Muscle layer of colon (tissue), 2 donors: ENCODE measurements at regions not wholly inside any gene's neighbourhood (a gene's known extent, or its start where the extent isn't known, plus 50 kb on each side); places are given as distances from the start of the nearest gene placed in this dataset.

Experiments
- H3K27ac ChIP-seq: one replicate; pipeline ENCODE4 v1.7.0; 2013; ENCODE audit warnings: low read depth, mild to moderate bottlenecking, low read length, moderate library complexity
- H3K27me3 ChIP-seq, 2 donors: one replicate each; pipeline ENCODE4 v1.7.0; 2013; ENCODE audit warnings: low read length in 2 of 2, mild to moderate bottlenecking in 2 of 2; ENCODE audit not compliant: insufficient read depth in 2 of 2, control insufficient read depth in 1 of 2
- H3K36me3 ChIP-seq: one replicate; pipeline ENCODE4 v1.7.0; 2013; ENCODE audit warnings: mild to moderate bottlenecking, low read length; ENCODE audit not compliant: insufficient read depth
- H3K4me1 ChIP-seq: one replicate; pipeline ENCODE4 v1.7.0; 2013; ENCODE audit warnings: mild to moderate bottlenecking, low read length; ENCODE audit not compliant: insufficient read depth
- H3K4me3 ChIP-seq, 2 donors: one replicate each; pipeline ENCODE4 v1.7.0; 2013; ENCODE audit warnings: low read length in 2 of 2, low read depth in 1 of 2, mild to moderate bottlenecking in 1 of 2, moderate library complexity in 1 of 2
- H3K9ac ChIP-seq: one replicate; pipeline ENCODE4 v1.7.0; 2013; ENCODE audit warnings: low read length
- H3K9me3 ChIP-seq: one replicate; pipeline ENCODE4 v1.7.0; 2013; ENCODE audit warnings: mild to moderate bottlenecking, low read length
- donor health status: abdominal sarcoma.
- donor health status: Adenocarcinoma of cecum.

DNA sequence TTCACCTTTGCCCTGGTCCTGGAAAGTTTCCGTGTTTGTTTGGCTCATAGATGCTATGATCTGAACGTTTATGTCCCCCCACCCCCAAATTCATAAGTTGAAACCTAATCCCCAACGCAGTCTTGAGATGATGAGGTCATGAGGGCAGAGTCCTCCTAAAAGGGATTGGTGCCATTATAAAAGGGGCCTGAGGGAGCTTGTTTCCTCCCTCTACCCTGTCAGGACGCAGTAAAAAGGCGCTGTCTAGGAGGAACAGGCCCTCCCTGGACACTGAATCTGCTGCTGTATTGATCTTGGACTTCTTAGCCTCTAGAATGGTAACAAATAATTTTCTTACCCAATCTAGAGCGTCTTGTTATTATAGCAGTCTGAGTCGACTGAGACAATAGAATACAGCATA lies 2190.6 kb upstream of the TENM3 start:
- Histone ChIP-seq H3K9me3 (no peaks in the 10 kb centered on the region), H3K4me3 (no peak overlapping the region), H3K36me3 (no peaks in the 10 kb centered on the region), H3K27ac (no peak overlapping the region), H3K4me1 (no peaks in the 10 kb centered on the region), H3K9ac (no peak overlapping the region), H3K27me3 (peaks cover 0 to 10% of the 10 kb centered on the region in 2 donors)

DNA sequence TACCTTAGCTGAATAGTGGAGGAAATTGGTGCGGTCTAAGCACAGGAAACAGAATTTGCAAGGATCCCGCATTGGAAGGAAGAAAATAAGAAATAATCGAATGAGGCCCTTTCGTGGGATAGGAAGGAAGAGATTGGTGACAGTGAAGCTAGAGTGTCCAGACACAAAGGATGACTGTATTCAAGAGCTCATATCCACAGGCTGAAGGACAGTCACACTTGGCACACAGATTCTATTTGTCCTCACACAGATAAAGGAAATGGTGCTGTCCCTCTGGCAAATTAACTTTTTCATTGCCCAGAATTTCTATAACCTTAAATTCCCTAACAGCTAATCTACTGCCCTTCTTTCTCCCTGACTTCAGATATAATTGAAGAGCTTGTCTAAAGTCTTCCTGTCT lies 2188.9 kb upstream of the TENM3 start:
- Histone ChIP-seq H3K4me3 (no peak overlapping the region), H3K9me3 (no peaks in the 10 kb centered on the region), H3K4me1 (peaks cover 2% of the 10 kb centered on the region), H3K9ac (no peak overlapping the region), H3K36me3 (no peaks in the 10 kb centered on the region), H3K27ac (no peak overlapping the region), H3K27me3 (peaks cover 1 to 19% of the 10 kb centered on the region in 2 donors)

- Histone ChIP-seq H3K36me3 (no peaks in the 10 kb centered on the region), H3K27ac (no peak overlapping the region), H3K4me1 (peaks cover 9% of the 10 kb centered on the region), H3K9me3 (no peaks in the 10 kb centered on the region), H3K4me3 (no peak overlapping the region), H3K9ac (no peak overlapping the region), H3K27me3 (peaks cover 21 to 41% of the 10 kb centered on the region in 2 donors)
These were observed 2185.9 kb upstream of the TENM3 start for GRCh38 chr4:180057299-180057721.

DNA sequence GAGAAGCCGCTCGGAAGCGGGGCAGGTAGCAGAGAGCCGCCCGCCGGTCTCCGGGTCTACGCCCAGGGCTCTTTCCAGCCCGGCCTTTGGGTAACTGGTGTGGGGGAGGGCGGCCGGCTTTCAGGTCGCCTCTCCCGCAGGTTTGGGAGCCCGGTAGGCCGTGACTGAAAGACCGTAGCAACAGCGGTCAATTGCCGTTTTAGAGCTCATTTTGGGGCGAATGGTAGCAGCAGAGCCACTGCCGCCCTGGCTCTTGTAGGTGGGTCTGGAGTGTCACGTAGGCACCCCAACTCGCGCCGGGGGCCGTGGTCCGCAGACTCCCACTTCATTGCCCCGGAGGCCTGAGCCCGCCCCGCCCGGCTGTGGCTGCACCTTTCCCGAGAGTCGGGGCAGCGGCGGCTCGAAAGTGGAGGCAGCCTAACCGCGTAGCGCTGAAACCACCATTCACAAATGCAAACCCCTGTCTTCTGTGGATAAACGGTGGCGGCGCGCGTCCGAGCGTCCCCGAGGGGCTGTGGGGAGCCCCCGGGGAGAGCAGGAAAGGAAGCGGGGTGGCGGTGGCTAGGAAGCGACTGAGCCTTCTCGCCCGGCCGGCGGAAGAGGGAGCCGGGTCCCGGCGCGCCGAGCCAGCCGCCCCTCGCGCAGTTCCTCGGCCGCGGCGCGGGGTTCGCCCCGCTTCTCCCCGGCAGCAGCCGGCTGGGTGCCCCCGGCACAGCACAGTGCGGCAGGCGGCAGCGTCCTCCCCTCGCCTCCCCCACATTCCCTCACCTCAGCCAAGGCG lies 2185.1 kb upstream of the TENM3 start:
- Histone ChIP-seq H3K4me1 (peaks cover 9% of the 10 kb centered on the region), H3K36me3 (no peaks in the 10 kb centered on the region), H3K9me3 (no peaks in the 10 kb centered on the region), H3K27ac (no peak overlapping the region), H3K27me3 (peaks cover 21 to 41% of the 10 kb centered on the region in 2 donors), H3K4me3 (peak overlapping the region; percentile 38 to 42), H3K9ac (no peak overlapping the region)

GRCh38 chr4:180058691-180059215 lies 2184.4 kb upstream of the TENM3 start:
- no peak overlapping the region for H3K9ac ChIP-seq
- peaks cover 9% of the 10 kb centered on the region for H3K4me1 ChIP-seq
- H3K36me3 ChIP-seq, result no peaks in the 10 kb centered on the region
- H3K4me3 ChIP-seq, result peak overlapping the region; percentile 55 to 57
- no peak overlapping the region for H3K27ac ChIP-seq
- peaks cover 21 to 46% of the 10 kb centered on the region in 2 donors for H3K27me3 ChIP-seq
- H3K9me3 ChIP-seq, result no peaks in the 10 kb centered on the region

DNA sequence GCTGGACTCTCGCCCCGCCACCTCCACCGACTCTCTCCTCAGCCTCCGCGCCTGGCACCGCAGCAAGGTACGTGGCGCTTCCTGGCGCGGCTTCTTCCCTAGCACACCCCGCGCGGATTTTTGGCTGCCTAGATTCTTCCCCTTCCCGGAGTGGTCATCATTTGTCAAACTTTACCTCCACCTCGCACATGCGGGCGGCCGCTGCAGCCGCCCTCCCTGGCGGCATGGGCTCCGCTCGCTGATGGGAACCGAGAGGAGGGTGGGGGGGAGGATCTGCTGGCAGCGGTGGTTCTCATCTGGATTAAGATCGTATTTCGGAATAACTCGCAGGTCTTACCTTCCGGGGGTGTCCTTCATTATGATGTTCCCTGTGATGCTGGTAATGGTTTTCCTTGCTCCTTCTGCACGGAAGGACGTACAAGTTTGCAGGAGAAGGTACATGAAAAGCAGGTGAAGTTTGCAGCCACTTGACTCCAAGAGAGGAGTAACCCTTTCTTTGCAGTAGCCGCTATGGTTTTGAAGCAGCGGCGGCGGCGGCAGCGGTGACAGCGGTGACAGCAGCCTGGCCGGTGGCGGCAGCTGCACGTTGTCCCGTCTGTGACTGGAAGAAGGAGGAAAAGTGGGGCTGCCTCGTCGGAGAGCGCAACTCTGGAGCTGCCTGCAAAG lies 2183.9 kb upstream of the TENM3 start:
- Histone ChIP-seq H3K9me3 (no peaks in the 10 kb centered on the region), H3K27me3 (peaks cover 21 to 46% of the 10 kb centered on the region in 2 donors), H3K36me3 (no peaks in the 10 kb centered on the region), H3K4me3 (peak overlapping the region; percentile 55 to 57), H3K27ac (no peak overlapping the region), H3K9ac (no peak overlapping the region), H3K4me1 (peaks cover 9% of the 10 kb centered on the region)

DNA sequence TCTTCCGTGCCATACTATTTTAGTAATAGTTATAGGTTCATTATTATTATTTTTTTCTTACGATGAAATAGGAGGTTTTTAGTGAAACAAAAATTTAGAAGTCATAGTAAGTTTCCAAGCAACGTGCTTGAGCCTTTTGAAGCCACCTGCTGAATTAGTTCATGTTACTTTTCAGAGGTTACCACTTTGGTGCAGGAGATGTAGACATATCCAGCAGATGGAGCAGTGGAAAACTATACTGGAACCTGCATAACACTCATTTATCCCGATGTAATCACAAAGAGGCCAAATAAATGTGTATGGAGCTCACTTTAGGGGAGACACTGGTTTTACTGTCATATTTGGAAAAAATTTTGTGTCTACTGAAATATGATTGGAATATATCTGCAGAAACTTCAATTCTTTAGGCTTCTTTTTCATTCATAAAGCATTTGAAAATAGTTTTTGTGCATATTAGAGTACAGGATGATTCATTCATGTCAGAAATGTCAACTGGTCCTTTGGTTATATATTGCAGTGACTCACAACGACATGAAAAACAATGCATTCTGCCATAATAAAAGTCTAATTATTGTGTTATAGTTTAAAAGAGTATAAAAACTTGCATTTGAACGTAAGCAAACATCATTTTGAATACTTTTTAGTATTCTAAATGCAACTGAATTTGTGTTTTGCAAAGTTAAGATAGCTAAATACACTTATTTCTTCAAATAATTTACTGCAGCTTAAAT lies 2182.9 kb upstream of the TENM3 start:
- H3K27me3 ChIP-seq, result peaks cover 21 to 46% of the 10 kb centered on the region in 2 donors
- no peaks in the 10 kb centered on the region for H3K36me3 ChIP-seq
- H3K9ac ChIP-seq, result no peak overlapping the region
- no peak overlapping the region for H3K4me3 ChIP-seq
- peaks cover 9% of the 10 kb centered on the region for H3K4me1 ChIP-seq
- H3K27ac ChIP-seq, result no peak overlapping the region
- H3K9me3 ChIP-seq, result no peaks in the 10 kb centered on the region

- Histone ChIP-seq H3K9ac (no peak overlapping the region), H3K27ac (no peak overlapping the region), H3K36me3 (no peaks in the 10 kb centered on the region), H3K4me3 (no peak overlapping the region), H3K9me3 (no peaks in the 10 kb centered on the region), H3K27me3 (no peaks in the 10 kb centered on the region), H3K4me1 (no peaks in the 10 kb centered on the region)
These were observed 2162.1 kb upstream of the TENM3 start for GRCh38 chr4:180081072-180081471.

DNA sequence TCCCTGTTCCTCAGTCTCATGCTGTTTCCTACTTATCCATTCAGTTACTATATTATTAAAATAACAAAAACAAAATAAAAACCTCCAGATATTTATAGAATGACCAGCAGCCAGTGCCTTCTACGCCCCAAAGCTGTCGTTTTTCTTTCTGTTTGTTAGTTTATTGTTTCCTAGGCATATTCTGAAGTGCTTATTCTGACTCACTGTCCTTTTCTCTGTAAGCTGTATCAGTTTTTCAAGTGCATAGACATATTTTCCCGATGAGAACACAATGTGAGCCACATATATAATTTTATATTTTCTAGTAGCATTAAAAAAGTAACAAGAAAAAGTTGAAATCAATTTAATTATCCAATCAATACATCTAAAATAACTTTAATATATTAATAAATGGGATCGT lies 2158.6 kb upstream of the TENM3 start:
- H3K9ac ChIP-seq, result no peak overlapping the region
- H3K27ac ChIP-seq, result no peak overlapping the region
- H3K4me3 ChIP-seq, result no peak overlapping the region
- H3K27me3 ChIP-seq, result no peaks in the 10 kb centered on the region
- no peaks in the 10 kb centered on the region for H3K36me3 ChIP-seq
- no peaks in the 10 kb centered on the region for H3K4me1 ChIP-seq
- no peaks in the 10 kb centered on the region for H3K9me3 ChIP-seq

- H3K27ac ChIP-seq, result no peak overlapping the region
- H3K27me3 ChIP-seq, result no peaks in the 10 kb centered on the region
- no peaks in the 10 kb centered on the region for H3K9me3 ChIP-seq
- no peak overlapping the region for H3K9ac ChIP-seq
- H3K4me1 ChIP-seq, result no peaks in the 10 kb centered on the region
- no peak overlapping the region for H3K4me3 ChIP-seq
- H3K36me3 ChIP-seq, result no peaks in the 10 kb centered on the region
These were observed 2156.6 kb upstream of the TENM3 start for GRCh38 chr4:180086480-180087190.

GRCh38 chr4:180098586-180098985 lies 2144.6 kb upstream of the TENM3 start:
- Histone ChIP-seq H3K4me1 (no peaks in the 10 kb centered on the region), H3K27ac (no peak overlapping the region), H3K27me3 (no peaks in the 10 kb centered on the region), H3K9me3 (no peaks in the 10 kb centered on the region), H3K4me3 (no peak overlapping the region), H3K36me3 (no peaks in the 10 kb centered on the region), H3K9ac (no peak overlapping the region)
